NB4 (cell line): ENCODE measurements at regions not wholly inside any gene's neighbourhood (a gene's known extent, or its start where the extent isn't known, plus 50 kb on each side); places are given as distances from the start of the nearest gene placed in this dataset.

Source experiments
- CTCF ChIP-seq: IDR thresholded peaks from one replicate; pipeline ENCODE4 v1.5.1; 2012; ENCODE audit warnings: low read depth, low read length
- MAX ChIP-seq: IDR thresholded peaks from 2 replicates; pipeline ENCODE4 v1.6.1; 2011; ENCODE audit warnings: low read depth, low read length
- MYC ChIP-seq: IDR thresholded peaks from 2 replicates; pipeline ENCODE4 v1.6.1; 2011; ENCODE audit warnings: low read depth, low read length
- POLR2A ChIP-seq: IDR thresholded peaks from 2 replicates; pipeline ENCODE4 v1.6.1; 2011; ENCODE audit warnings: mild to moderate bottlenecking; ENCODE audit not compliant: insufficient read length; ENCODE audit errors: extremely low read depth

DNA sequence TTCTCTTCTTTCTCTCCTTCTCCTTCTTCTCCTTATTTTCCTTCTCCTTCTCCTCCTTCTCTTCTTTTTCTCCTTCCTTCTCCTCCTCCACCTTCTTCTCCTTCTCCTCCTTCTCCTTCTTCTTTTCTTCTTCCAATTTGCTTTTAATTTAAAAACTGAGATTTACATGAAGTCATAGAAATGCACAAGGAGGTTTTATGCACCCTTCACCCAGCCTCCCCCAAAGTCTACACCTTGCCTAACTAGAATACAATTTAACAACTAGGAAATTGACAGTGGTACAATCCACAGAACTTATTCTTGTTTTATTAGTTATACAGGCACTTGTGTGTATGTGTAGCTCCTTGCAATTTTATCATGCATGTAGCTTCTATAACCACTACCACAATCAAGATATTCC is 826.7 kb downstream of the KCNJ2 start:
- TF ChIP-seq CTCF (no peak), POLR2A (no peak), MYC (no peak), MAX (no peak)
